ENCODE measurements at regions not wholly inside any gene's neighbourhood (a gene's known extent, or its start where the extent isn't known, plus 50 kb on each side); places are given as distances from the start of the nearest gene placed in this dataset.

DNA sequence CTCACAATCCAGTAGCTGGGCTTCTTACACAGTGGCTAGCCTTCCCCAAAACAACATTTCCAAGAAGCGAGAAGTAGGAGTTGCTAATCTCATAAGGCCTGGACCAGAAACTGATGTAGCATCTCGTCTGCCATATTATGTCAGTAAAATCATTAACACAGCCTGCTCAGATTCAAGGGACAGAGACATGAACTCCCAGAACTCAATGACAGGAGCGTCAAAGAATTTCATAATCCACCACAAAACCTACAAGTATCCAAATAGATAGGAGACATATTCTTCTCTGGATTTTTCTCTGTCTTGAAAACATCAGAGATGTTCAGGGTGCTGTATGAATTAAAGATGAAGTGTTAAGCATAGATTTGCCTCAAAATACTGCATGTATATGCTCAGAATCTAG lies 457.6 kb upstream of the ACTBL2 start:
- H3K23ac ChIP-seq (ENCODE audit: insufficient read length), result no peak overlapping the region
- no peak overlapping the region for H2BK120ac ChIP-seq (replicated peaks; ENCODE audit: low read depth, low read length)
- H3K4ac ChIP-seq (replicated peaks; ENCODE audit: insufficient read length, low read depth, low read length), result no peak overlapping the region
- DNase-seq (ENCODE audit: low read depth in 1 of 2, low spot score in 2 of 2) (no peak), FAIRE-seq (no peak)
- H3K56ac ChIP-seq (replicated peaks; ENCODE audit: insufficient read length, low read depth, low read length), result no peak overlapping the region
- H3K4me3 ChIP-seq (ENCODE audit: extremely low read depth in 1 of 4, insufficient read depth in 2 of 4, low read depth in 3 of 4, low read length in 4 of 4), result no peak overlapping the region
- H3K36me3 ChIP-seq (ENCODE audit: control insufficient read depth in 2 of 4, insufficient read depth in 4 of 4, low read length in 3 of 4), result no peaks in the 10 kb centered on the region
- no peaks in the 10 kb centered on the region for H3K79me1 ChIP-seq (ENCODE audit: low read depth, low read length)
- H3K18ac ChIP-seq (ENCODE audit: extremely low read depth, low read length), result no peak overlapping the region
- ChIA-PET POLR2A (ENCODE audit: partially characterized antibody) (no interaction called here), CTCF (ENCODE audit: partially characterized antibody) (interaction anchor here (1.1 to 1.6 kb wide), 2 partner anchors 10 to 28 kb away, joined by 3 read pairs; no protein-coding TSS in a partner anchor)
- no peak overlapping the region for H2BK20ac ChIP-seq (ENCODE audit: low read length)
- H3K27me3 ChIP-seq (replicated peaks in 1 of 4; ENCODE audit: control insufficient read depth in 3 of 4, extremely low read depth in 1 of 4, insufficient read depth in 3 of 4, low read length in 3 of 4), result no peaks in the 10 kb centered on the region
- H4K8ac ChIP-seq (ENCODE audit: extremely low read depth, insufficient read depth, low read length), result no peak overlapping the region
- H4K20me1 ChIP-seq (replicated peaks in 1 of 2; ENCODE audit: control insufficient read depth in 1 of 2, insufficient read depth in 2 of 2, low read length in 2 of 2), result no peaks in the 10 kb centered on the region
- H3K9me3 ChIP-seq (ENCODE audit: insufficient read depth in 2 of 2, low read depth in 1 of 2, low read length in 1 of 2), result no peaks in the 10 kb centered on the region
- no peaks in the 10 kb centered on the region for H3K23me2 ChIP-seq (ENCODE audit: low read depth, low read length)
- H2BK12ac ChIP-seq (ENCODE audit: low read depth, low read length), result no peak overlapping the region
- no peaks in the 10 kb centered on the region for H3K4me1 ChIP-seq (replicated peaks in 1 of 4; ENCODE audit: control insufficient read depth in 3 of 4, insufficient read depth in 4 of 4, low read length in 3 of 4)
- TF ChIP-seq RXRA (IDR thresholded peaks at IDR 0.05; ENCODE audit: insufficient read depth, low read depth, low read length) (no peak), BACH1 (IDR thresholded peaks at IDR 0.05; ENCODE audit: low read length) (no peak), HDAC6 (IDR thresholded peaks at IDR 0.05; ENCODE audit: low read depth, low read length) (no peak)
- 85% methylated on average over 3 of the region's 3 CpGs; no CpG with 5 or more reads in 1 of the 2 experiments for WGBS, 2 experiments (ENCODE audit: extremely low coverage in 1 of 2, insufficient coverage in 1 of 2, insufficient read length in 1 of 2, insufficient replicate concordance in 2 of 2, low coverage in 1 of 2, low lambda C conversion rate in 2 of 2, missing lambda C conversion rate in 1 of 2)
- H4K91ac ChIP-seq (replicated peaks; ENCODE audit: insufficient read length, low read length), result no peak overlapping the region
- no peak overlapping the region for H3K14ac ChIP-seq (ENCODE audit: insufficient read length)
- no peaks in the 10 kb centered on the region for H3K79me2 ChIP-seq (ENCODE audit: control insufficient read depth in 1 of 2, insufficient read depth in 2 of 2, low read length in 2 of 2)
- no peak overlapping the region for H3K4me2 ChIP-seq (ENCODE audit: insufficient read depth in 1 of 2, low read depth in 2 of 2, low read length in 2 of 2)
- H2AFZ ChIP-seq (ENCODE audit: low read length), result peak overlapping the region; percentile 53
- no peak overlapping the region for H2AK5ac ChIP-seq (ENCODE audit: low read depth, low read length)
- H2BK15ac ChIP-seq (ENCODE audit: low read length), result 0 out of 2 replicates have a peak overlapping the region, but pooled peaks have one; percentile 16
- H2BK5ac ChIP-seq (ENCODE audit: low read depth, low read length), result no peak overlapping the region
- no peak overlapping the region for H3K27ac ChIP-seq (ENCODE audit: low read depth, low read length)
- no peak overlapping the region for H3K9ac ChIP-seq (replicated peaks in 1 of 4; ENCODE audit: extremely low read depth in 1 of 4, low read depth in 3 of 4, low read length in 3 of 4)
- no peak overlapping the region for H4K5ac ChIP-seq (ENCODE audit: insufficient read length, low read depth, low read length)

Data from H1 (cell line).